ENCODE measurements at regions not wholly inside any gene's neighbourhood (a gene's known extent, or its start where the extent isn't known, plus 50 kb on each side); places are given as distances from the start of the nearest gene placed in this dataset.

GRCh38 chr18:68467957-68468356 is 247.0 kb downstream of the TMX3 start:
- TF ChIP-seq MAX (IDR thresholded peaks at IDR 0.05): no peak
- no peak for TF ChIP-seq CTCF (IDR thresholded peaks at IDR 0.05; ENCODE audit: low read depth, low read length, missing input control)
- no peak for TF ChIP-seq REST (IDR thresholded peaks at IDR 0.05)
- no peak for TF ChIP-seq FOXA1 (IDR thresholded peaks at IDR 0.05)
- no peak for TF ChIP-seq GABPA (IDR thresholded peaks at IDR 0.05 in 1 of 2, conservative IDR thresholded peaks at IDR 0.05 in 1 of 2)
- no peak for TF ChIP-seq YY1 (IDR thresholded peaks at IDR 0.05)
- no peak for TF ChIP-seq ZBTB33 (IDR thresholded peaks at IDR 0.05)
- TF ChIP-seq EGR1 (IDR thresholded peaks at IDR 0.05; ENCODE audit: low read depth in 2 of 2): no peak
- no peak for TF ChIP-seq JUND (IDR thresholded peaks at IDR 0.05)
- no peak for TF ChIP-seq RAD21 (IDR thresholded peaks at IDR 0.05)
- TF ChIP-seq FOXA2 (IDR thresholded peaks at IDR 0.05): no peak
- TF ChIP-seq HNF4G (IDR thresholded peaks at IDR 0.05): no peak

Measured in liver (tissue), 3 donors.